ENCODE measurements at regions not wholly inside any gene's neighbourhood (a gene's known extent, or its start where the extent isn't known, plus 50 kb on each side); places are given as distances from the start of the nearest gene placed in this dataset.

GRCh38 chr2:180728928-180729559 is 251.4 kb upstream of the UBE2E3 start:
- H3K4me3 Mint-ChIP-seq = no peak overlapping the region
- H3K27me3 Mint-ChIP-seq (ENCODE audit: insufficient read depth) = no peaks in the 10 kb centered on the region
- Histone ChIP-seq H3K27ac (ENCODE audit: low read depth, low read length) (no peak overlapping the region), H3K9ac (ENCODE audit: extremely low read depth, low read length, poor library complexity, severe bottlenecking) (no peak overlapping the region), H3K27me3 (ENCODE audit: control insufficient read depth, insufficient read depth, low read length, poor library complexity, severe bottlenecking) (no peaks in the 10 kb centered on the region), H3K4me1 (ENCODE audit: control insufficient read depth, insufficient read depth, low read length) (no peaks in the 10 kb centered on the region), H3K9me3 (ENCODE audit: control insufficient read depth, low read length) (no peaks in the 10 kb centered on the region), H3K36me3 (ENCODE audit: control insufficient read depth, insufficient read depth, low read length) (no peaks in the 10 kb centered on the region), H3K4me3 (ENCODE audit: low read length) (no peak overlapping the region)
- no peak for DNase-seq
- H3K27ac Mint-ChIP-seq = no peak overlapping the region
- H3K36me3 Mint-ChIP-seq (ENCODE audit: low read depth) = no peaks in the 10 kb centered on the region
- 80% methylated on average over 2 of the region's 2 CpGs; no CpG with 5 or more reads in 1 of the 2 experiments for WGBS, 2 experiments (ENCODE audit: insufficient coverage in 1 of 2, insufficient read length in 1 of 2)
- TF ChIP-seq, protein P1, sequence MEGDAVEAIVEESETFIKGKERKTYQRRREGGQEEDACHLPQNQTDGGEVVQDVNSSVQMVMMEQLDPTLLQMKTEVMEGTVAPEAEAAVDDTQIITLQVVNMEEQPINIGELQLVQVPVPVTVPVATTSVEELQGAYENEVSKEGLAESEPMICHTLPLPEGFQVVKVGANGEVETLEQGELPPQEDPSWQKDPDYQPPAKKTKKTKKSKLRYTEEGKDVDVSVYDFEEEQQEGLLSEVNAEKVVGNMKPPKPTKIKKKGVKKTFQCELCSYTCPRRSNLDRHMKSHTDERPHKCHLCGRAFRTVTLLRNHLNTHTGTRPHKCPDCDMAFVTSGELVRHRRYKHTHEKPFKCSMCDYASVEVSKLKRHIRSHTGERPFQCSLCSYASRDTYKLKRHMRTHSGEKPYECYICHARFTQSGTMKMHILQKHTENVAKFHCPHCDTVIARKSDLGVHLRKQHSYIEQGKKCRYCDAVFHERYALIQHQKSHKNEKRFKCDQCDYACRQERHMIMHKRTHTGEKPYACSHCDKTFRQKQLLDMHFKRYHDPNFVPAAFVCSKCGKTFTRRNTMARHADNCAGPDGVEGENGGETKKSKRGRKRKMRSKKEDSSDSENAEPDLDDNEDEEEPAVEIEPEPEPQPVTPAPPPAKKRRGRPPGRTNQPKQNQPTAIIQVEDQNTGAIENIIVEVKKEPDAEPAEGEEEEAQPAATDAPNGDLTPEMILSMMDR (conservative IDR thresholded peaks at IDR 0.05) = no peak
- H3K9me3 Mint-ChIP-seq = no peaks in the 10 kb centered on the region
- H3K4me1 Mint-ChIP-seq = no peaks in the 10 kb centered on the region

GRCh38 chr2:180723712-180724111 is 256.7 kb upstream of the UBE2E3 start:
- Mint-ChIP-seq H3K9me3 (no peaks in the 10 kb centered on the region), H3K4me1 (peaks cover 2% of the 10 kb centered on the region), H3K27me3 (ENCODE audit: insufficient read depth) (no peaks in the 10 kb centered on the region), H3K36me3 (ENCODE audit: low read depth) (no peaks in the 10 kb centered on the region), H3K4me3 (no peak overlapping the region), H3K27ac (no peak overlapping the region)
- no peak overlapping the region for H3K4me3 ChIP-seq (ENCODE audit: low read length)
- no peaks in the 10 kb centered on the region for H3K36me3 ChIP-seq (ENCODE audit: control insufficient read depth, insufficient read depth, low read length)
- H3K27ac ChIP-seq (ENCODE audit: low read depth, low read length) = no peak overlapping the region
- WGBS, 2 experiments (ENCODE audit: insufficient coverage in 1 of 2, insufficient read length in 1 of 2) = 90 to 94% methylated on average over 3 of the region's 3 CpGs
- no peaks in the 10 kb centered on the region for H3K9me3 ChIP-seq (ENCODE audit: control insufficient read depth, low read length)
- DNase-seq = no peak
- TF ChIP-seq, protein P1 (conservative IDR thresholded peaks at IDR 0.05) = no peak
- H3K9ac ChIP-seq (ENCODE audit: extremely low read depth, low read length, poor library complexity, severe bottlenecking) = no peak overlapping the region
- H3K4me1 ChIP-seq (ENCODE audit: control insufficient read depth, insufficient read depth, low read length) = no peaks in the 10 kb centered on the region
- no peaks in the 10 kb centered on the region for H3K27me3 ChIP-seq (ENCODE audit: control insufficient read depth, insufficient read depth, low read length, poor library complexity, severe bottlenecking)

GRCh38 chr2:180722551-180723239 is 257.7 kb upstream of the UBE2E3 start:
- peaks cover 2% of the 10 kb centered on the region for H3K4me1 Mint-ChIP-seq
- DNase-seq = no peak
- no peak overlapping the region for H3K4me3 Mint-ChIP-seq
- H3K4me3 ChIP-seq (ENCODE audit: low read length) = no peak overlapping the region
- H3K36me3 Mint-ChIP-seq (ENCODE audit: low read depth) = no peaks in the 10 kb centered on the region
- H3K27ac Mint-ChIP-seq = no peak overlapping the region
- no peak overlapping the region for H3K27ac ChIP-seq (ENCODE audit: low read depth, low read length)
- no peaks in the 10 kb centered on the region for H3K36me3 ChIP-seq (ENCODE audit: control insufficient read depth, insufficient read depth, low read length)
- no peaks in the 10 kb centered on the region for H3K9me3 Mint-ChIP-seq
- 93 to 100% methylated on average over 1 to 2 of the region's 2 CpGs for WGBS, 2 experiments (ENCODE audit: insufficient coverage in 1 of 2, insufficient read length in 1 of 2)
- TF ChIP-seq, protein P1 (conservative IDR thresholded peaks at IDR 0.05) = no peak
- no peaks in the 10 kb centered on the region for H3K4me1 ChIP-seq (ENCODE audit: control insufficient read depth, insufficient read depth, low read length)
- no peak overlapping the region for H3K9ac ChIP-seq (ENCODE audit: extremely low read depth, low read length, poor library complexity, severe bottlenecking)
- H3K27me3 Mint-ChIP-seq (ENCODE audit: insufficient read depth) = no peaks in the 10 kb centered on the region
- no peaks in the 10 kb centered on the region for H3K27me3 ChIP-seq (ENCODE audit: control insufficient read depth, insufficient read depth, low read length, poor library complexity, severe bottlenecking)
- no peaks in the 10 kb centered on the region for H3K9me3 ChIP-seq (ENCODE audit: control insufficient read depth, low read length)
